B cell (primary cell): ENCODE measurements at regions not wholly inside any gene's neighbourhood (a gene's known extent, or its start where the extent isn't known, plus 50 kb on each side); places are given as distances from the start of the nearest gene placed in this dataset.

Experiments
- EZH2 ChIP-seq: IDR thresholded peaks from 2 replicates; pipeline ENCODE4 v1.6.1; 2012; ENCODE audit warnings: borderline replicate concordance, low read depth, mild to moderate bottlenecking, moderate library complexity, low read length; ENCODE audit not compliant: insufficient read depth, poor library complexity, severe bottlenecking
- TF ChIP-seq, protein P1 (sequence below): fragments of 200-600 bp; IDR thresholded peaks from one replicate; pipeline ENCODE4 v1.8.0; 2022; ENCODE audit warnings: antibody characterized with exemption, mild to moderate bottlenecking

DNA sequence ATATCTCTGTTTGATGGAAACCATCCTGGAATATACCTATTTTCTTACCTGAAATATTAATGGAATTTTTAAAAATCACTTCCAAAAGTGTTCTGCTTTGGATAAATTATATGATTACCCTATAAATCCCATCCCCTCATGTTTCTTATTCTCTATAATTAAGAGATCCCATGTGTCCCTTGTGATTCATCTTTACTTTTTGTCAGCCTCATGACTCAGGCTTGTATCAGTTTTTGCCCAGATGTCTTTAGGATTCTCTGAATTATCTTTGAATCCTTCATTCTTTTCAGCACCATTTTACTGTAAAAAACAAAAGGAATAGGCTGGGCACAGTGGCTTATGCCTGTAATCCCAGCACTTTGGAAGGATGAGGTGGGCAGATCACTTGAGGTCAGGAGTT is 804.5 kb upstream of the CITED2 start:
- TF ChIP-seq, protein P1, sequence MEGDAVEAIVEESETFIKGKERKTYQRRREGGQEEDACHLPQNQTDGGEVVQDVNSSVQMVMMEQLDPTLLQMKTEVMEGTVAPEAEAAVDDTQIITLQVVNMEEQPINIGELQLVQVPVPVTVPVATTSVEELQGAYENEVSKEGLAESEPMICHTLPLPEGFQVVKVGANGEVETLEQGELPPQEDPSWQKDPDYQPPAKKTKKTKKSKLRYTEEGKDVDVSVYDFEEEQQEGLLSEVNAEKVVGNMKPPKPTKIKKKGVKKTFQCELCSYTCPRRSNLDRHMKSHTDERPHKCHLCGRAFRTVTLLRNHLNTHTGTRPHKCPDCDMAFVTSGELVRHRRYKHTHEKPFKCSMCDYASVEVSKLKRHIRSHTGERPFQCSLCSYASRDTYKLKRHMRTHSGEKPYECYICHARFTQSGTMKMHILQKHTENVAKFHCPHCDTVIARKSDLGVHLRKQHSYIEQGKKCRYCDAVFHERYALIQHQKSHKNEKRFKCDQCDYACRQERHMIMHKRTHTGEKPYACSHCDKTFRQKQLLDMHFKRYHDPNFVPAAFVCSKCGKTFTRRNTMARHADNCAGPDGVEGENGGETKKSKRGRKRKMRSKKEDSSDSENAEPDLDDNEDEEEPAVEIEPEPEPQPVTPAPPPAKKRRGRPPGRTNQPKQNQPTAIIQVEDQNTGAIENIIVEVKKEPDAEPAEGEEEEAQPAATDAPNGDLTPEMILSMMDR, result no peak
- TF ChIP-seq EZH2, result no peak
